HFFc6 (cell line): ENCODE measurements at regions not wholly inside any gene's neighbourhood (a gene's known extent, or its start where the extent isn't known, plus 50 kb on each side); places are given as distances from the start of the nearest gene placed in this dataset.

Source experiments
- DNase-seq: peaks from one replicate; pipeline ENCODE4 v3.0.0-alpha.2; 2018
- H3K27ac Mint-ChIP-seq: 2 replicates; pipeline ENCODE4 v1.8.0; 2020; ENCODE audit warnings: mild to moderate bottlenecking, mixed read lengths
- H3K27me3 Mint-ChIP-seq: 2 replicates; pipeline ENCODE4 v1.8.0; 2021; ENCODE audit warnings: mild to moderate bottlenecking, moderate library complexity, mixed read lengths; ENCODE audit not compliant: insufficient read depth
- H3K36me3 Mint-ChIP-seq: 2 replicates; pipeline ENCODE4 v1.8.0; 2021; ENCODE audit warnings: low read depth, mixed read lengths
- H3K4me1 Mint-ChIP-seq: 2 replicates; pipeline ENCODE4 v1.8.0; 2020; ENCODE audit warnings: low read depth, mixed read lengths
- H3K4me3 Mint-ChIP-seq: 2 replicates; pipeline ENCODE4 v1.8.0; 2020; ENCODE audit warnings: mild to moderate bottlenecking, moderate library complexity, mixed read lengths
- H3K9me3 Mint-ChIP-seq: 2 replicates; pipeline ENCODE4 v1.8.0; 2020; ENCODE audit warnings: mild to moderate bottlenecking, mixed read lengths
- TF ChIP-seq, protein P1 (sequence below): fragments of 200-600 bp; sonication (generic); IDR thresholded peaks from 2 replicates; pipeline ENCODE4 v1.5.0; 2021; ENCODE audit warnings: antibody characterized with exemption, mild to moderate bottlenecking

DNA sequence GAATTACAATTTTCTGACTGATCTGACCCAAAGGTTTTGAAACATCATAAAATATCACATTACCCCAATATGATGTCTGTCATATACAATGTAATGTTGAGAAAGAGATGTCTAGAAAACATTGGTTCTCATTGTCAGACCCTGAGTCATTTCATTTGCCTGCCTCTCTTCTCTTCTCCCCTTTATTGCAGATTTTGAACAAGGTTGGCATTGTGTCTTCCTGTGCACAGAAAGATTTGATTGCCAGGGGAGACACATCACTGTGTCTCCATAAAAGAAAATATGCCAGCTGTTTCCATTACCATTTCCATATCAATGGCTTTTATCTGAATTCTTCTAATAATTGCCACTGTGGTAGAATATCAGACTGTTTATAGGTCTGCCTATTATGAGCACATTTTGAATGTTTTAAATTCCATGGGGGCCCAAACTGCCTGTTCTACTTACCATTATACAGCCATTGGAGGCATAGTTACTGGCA lies 65.6 kb downstream of the IFI44 start:
- H3K27ac Mint-ChIP-seq, result 0 out of 2 replicates have a peak overlapping the region, but pooled peaks have one; percentile 26

DNA sequence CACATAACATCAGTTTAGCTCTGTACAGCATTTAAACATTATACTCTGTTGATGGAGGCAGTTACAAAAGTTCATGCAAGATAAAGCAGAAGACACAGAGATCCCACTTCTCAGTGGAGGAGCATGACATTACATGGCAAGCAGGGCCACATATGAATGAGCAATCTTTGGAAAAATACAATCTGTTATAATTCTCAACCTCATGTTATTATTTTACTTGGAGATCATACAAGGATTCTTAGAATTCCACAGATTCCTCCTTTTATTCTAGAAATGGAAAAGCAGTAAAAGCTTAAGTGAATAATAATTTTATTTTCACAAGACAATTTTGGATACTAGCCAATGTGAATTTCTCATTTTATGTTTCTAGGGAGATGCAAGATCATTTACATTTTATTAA lies 66.6 kb downstream of the IFI44 start:
- H3K27ac Mint-ChIP-seq, result peak overlapping the region; percentile 55
- peaks cover 4% of the 10 kb centered on the region; the same call in 1 of the 2 replicates for H3K36me3 Mint-ChIP-seq
- no peaks in the 10 kb centered on the region for H3K27me3 Mint-ChIP-seq
- peaks cover 71% of the 10 kb centered on the region for H3K4me1 Mint-ChIP-seq
- peak; percentile 44 for DNase-seq
- TF ChIP-seq, protein P1, sequence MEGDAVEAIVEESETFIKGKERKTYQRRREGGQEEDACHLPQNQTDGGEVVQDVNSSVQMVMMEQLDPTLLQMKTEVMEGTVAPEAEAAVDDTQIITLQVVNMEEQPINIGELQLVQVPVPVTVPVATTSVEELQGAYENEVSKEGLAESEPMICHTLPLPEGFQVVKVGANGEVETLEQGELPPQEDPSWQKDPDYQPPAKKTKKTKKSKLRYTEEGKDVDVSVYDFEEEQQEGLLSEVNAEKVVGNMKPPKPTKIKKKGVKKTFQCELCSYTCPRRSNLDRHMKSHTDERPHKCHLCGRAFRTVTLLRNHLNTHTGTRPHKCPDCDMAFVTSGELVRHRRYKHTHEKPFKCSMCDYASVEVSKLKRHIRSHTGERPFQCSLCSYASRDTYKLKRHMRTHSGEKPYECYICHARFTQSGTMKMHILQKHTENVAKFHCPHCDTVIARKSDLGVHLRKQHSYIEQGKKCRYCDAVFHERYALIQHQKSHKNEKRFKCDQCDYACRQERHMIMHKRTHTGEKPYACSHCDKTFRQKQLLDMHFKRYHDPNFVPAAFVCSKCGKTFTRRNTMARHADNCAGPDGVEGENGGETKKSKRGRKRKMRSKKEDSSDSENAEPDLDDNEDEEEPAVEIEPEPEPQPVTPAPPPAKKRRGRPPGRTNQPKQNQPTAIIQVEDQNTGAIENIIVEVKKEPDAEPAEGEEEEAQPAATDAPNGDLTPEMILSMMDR, result no peak
- H3K9me3 Mint-ChIP-seq, result no peaks in the 10 kb centered on the region
- peak overlapping the region; percentile 5; the same call in 1 of the 2 replicates for H3K4me3 Mint-ChIP-seq

More for the DNA sequence above, 65.6 kb downstream of the IFI44 start:
- Mint-ChIP-seq H3K27me3 (no peaks in the 10 kb centered on the region), H3K9me3 (no peaks in the 10 kb centered on the region), H3K4me3 (no peak overlapping the region), H3K4me1 (peaks cover 65% of the 10 kb centered on the region), H3K36me3 (no peaks in the 10 kb centered on the region)
- TF ChIP-seq, protein P1, result no peak
- DNase-seq, result no peak

DNA sequence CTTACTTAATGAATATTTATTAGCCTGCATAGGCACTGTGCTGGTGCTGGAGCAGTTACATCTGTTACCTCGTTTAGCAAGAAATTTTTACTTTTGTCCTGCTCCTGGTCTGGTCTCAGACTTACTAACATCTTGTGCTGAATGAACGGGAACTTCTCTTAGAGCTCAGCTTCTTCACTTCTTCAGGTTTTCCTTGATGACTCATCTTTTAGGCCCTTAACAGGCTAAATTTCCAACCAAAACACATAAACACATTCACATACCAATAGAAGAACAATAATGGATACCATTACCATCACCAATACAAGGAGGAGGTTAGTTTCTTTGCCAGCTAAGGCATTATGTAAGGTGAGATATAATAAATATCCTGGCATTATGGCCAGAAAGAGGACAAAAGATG lies 68.9 kb downstream of the IFI44 start:
- TF ChIP-seq, protein P1, result no peak
- H3K4me3 Mint-ChIP-seq, result no peak overlapping the region
- H3K4me1 Mint-ChIP-seq, result peaks cover 82% of the 10 kb centered on the region
- DNase-seq, result no peak
- H3K27me3 Mint-ChIP-seq, result no peaks in the 10 kb centered on the region
- H3K27ac Mint-ChIP-seq, result no peak overlapping the region
- peaks cover 4% of the 10 kb centered on the region; the same call in 1 of the 2 replicates for H3K36me3 Mint-ChIP-seq
- H3K9me3 Mint-ChIP-seq, result no peaks in the 10 kb centered on the region

DNA sequence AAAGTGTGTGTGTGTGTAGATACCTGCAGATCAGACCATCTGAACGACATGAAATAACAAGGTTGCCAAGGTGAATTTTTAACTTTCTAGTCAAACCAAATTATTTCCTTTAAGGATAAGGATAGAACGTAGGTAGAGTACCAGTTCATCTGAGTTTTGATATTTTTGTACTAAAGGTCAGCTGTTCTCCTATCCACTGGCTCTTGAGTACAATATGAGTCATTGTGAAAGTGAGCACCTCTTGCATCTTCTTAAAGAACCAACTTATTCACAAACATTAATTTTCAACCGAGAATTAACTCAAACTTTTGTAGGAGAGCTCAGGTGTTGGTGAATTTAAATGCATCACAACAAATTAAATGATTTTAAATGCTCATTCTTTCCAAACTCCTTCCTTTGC lies 71.5 kb downstream of the IFI44 start:
- DNase-seq, result no peak
- TF ChIP-seq, protein P1, result no peak
- Mint-ChIP-seq H3K27me3 (no peaks in the 10 kb centered on the region), H3K27ac (no peak overlapping the region), H3K4me1 (peaks cover 64% of the 10 kb centered on the region), H3K36me3 (peaks cover 8% of the 10 kb centered on the region; the same call in 1 of the 2 replicates), H3K9me3 (no peaks in the 10 kb centered on the region), H3K4me3 (no peak overlapping the region)

DNA sequence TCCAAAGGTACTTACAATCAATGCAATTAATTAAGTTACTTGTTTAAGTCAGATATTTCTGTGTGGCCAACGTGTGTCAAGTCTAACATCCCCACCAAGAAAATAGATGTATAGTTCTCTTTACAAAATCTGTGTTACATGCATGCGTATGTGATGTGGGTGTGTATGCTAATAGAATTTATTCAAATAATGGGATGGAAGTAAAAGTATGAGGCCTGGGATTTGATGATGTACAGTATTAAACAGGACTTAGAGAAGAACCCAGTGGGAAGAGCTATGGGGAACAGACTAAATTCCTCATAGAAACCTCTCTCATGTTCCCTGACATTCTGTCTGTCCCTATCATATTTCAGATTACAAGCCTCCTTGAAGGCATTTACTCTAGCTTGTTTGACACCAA lies 72.5 kb downstream of the IFI44 start:
- DNase-seq, result no peak
- H3K4me3 Mint-ChIP-seq, result no peak overlapping the region; the same call in 1 of the 2 replicates
- H3K36me3 Mint-ChIP-seq, result peaks cover 8% of the 10 kb centered on the region; the same call in 1 of the 2 replicates
- peak overlapping the region; percentile 49; the same call in 1 of the 2 replicates for H3K27ac Mint-ChIP-seq
- H3K27me3 Mint-ChIP-seq, result no peaks in the 10 kb centered on the region
- H3K4me1 Mint-ChIP-seq, result peaks cover 62% of the 10 kb centered on the region
- TF ChIP-seq, protein P1, result no peak
- H3K9me3 Mint-ChIP-seq, result no peaks in the 10 kb centered on the region
